Left forelimb (tissue), 1 donor: ENCODE measurements at regions not wholly inside any gene's neighbourhood (a gene's known extent, or its start where the extent isn't known, plus 50 kb on each side); places are given as distances from the start of the nearest gene placed in this dataset.
"Not testable (repeated sequence)": the region's sequence is repeated elsewhere in the genome, so short reads cannot be mapped to it uniquely, and the experiment has no call there.

Experiments
- DNase-seq: peaks from one replicate; pipeline ENCODE4 v3.0.0-alpha.2; 2018; ENCODE audit warnings: low spot score

GRCh38 chr5:163696579-163696887 lies 191.1 kb downstream of the MAT2B start:
- no peak for DNase-seq

DNA sequence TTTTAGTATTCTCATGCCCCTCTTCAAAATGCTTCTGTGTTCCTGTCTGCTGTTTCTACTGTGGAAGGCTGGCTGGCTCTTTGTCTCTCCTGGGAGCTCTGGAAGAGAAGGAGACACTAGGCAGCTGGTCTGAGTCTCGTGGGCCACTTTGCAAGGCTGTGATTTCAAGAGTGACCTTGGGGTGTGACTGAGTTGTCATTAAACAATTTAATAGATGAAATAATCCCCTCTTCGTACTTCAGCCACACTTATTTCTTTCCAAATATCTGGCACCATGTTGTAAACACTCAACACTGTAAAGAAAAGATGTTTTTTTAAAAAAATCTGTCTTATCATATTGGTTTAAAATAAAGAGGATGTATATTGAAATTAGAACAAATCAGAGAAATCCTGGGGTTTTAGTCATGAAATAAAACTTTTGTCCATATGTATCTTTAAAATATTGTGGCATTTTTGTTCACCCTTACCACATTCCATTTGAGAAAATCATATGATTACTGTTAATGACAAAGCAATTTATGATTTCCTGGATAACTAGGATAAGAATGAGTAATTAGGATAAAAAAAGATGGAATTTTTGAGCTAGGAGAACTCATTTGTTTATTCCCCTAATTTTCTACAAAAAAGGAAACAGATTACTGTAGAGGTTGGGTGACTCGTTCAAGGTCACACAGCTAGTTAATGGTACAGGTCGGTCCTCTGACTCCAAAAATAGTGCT lies 200.8 kb downstream of the MAT2B start:
- DNase-seq, result no peak

DNA sequence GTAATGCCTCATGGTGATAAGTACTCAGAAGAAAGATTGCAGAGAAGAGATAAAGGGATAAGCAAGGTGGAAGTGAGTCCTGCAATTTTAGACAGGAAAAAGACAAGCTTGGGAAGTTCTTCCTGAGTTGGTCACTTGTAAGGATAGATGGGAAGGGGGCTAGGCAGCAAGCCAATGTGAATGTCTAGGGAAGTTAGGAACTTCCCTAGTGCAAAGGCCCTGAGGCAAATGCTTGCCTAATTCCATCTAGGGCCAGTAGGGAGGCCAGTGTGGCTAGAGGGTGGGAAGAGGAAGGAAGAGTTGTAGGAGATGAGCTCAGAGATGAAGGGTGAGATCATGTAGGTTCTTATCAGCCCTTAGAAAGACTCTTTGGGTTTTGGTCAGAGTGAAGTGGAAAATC lies 206.6 kb downstream of the MAT2B start:
- DNase-seq, result no peak

GRCh38 chr5:163718272-163718671 lies 212.9 kb downstream of the MAT2B start:
- DNase-seq, result no peak

- no peak for DNase-seq
These were observed 218.9 kb downstream of the MAT2B start for GRCh38 chr5:163724305-163724704.

GRCh38 chr5:163727028-163727427 lies 221.6 kb downstream of the MAT2B start:
- DNase-seq, result no peak

DNA sequence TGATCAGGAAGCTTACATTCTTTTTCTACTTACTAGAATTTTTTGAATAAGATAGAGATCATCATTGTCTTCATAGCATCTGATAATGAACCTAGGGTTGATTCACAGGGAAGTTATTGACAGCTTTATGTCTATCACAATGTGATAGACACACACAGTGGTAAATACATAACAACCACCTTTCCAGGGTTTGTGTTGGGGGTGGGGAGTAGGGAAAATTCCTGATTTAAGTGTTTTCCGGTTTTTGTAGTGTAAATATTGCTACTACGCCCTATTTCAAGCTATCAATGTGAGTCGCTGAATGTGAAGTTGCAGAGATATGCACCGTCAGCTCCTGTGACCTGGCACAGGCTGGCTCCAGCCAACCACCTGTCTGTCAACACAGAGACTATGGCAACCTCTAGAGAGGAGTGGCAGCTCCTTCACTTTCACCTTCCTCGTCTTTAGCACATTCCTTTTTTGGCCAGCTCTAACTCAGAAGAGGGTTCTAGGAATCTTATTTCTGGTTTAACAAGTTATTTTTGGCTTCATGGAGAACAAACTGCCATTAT lies 224.9 kb downstream of the MAT2B start:
- DNase-seq, result no peak

DNA sequence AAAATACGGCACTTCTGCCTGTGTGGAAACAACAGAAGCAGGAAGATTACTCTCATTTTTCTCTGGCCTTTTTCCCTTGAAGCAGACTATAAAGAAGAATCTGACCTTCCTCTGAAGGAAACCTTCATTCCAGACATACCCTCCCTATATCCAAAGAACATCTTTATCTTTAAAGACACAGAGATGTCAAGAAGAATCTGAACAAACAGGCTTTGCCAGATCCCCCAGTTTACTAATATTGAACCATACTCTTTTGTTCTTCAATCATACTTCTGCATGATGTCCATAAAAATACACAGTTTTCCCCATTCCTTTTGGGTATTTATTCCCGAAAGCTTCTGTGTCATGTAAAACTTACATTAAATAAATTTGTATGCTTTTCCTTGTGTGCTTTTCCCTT lies 225.8 kb downstream of the MAT2B start:
- no peak for DNase-seq

GRCh38 chr5:163735069-163735468 lies 229.7 kb downstream of the MAT2B start:
- no peak for DNase-seq

DNA sequence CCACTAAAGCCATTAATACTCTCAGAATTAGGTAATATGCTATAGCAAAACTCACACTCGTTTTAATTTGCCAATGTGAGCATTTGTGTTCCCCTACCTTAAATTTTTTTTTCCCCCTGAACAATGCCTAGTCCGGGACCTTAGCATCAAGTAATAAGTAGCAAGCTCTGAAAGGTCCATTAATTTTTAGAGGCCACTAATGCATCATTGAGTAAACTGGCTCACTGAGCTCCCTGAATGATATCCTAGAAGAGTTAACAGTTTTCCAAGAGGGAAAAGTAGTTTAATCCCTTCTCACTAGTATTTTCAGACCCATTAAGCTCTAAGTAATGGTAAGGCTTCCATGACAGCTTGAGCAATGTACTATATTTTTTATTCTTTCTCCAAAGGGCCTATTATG lies 242.2 kb downstream of the MAT2B start:
- DNase-seq, result no peak

GRCh38 chr5:163748934-163749333 lies 243.5 kb downstream of the MAT2B start:
- no peak for DNase-seq

DNA sequence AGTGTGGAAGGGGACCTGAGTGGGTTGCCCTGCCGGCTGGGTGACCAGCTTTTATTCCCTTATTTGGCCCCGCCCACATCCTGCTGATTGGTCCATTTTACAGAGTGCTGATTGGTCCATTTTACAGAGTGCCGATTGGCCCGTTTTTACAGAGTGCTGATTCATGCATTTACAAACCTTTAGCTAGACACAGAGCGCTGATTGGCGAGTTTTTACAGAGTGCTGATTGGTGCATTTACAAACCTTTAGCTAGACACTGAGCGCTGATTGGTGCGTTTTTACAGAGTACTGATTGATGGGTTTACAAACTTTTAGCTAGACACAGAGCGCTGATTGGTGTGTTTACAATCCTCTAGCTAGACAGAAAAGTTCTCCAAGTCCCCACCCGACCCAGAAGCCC lies 245.0 kb downstream of the MAT2B start:
- DNase-seq, result not testable (repeated sequence)

DNA sequence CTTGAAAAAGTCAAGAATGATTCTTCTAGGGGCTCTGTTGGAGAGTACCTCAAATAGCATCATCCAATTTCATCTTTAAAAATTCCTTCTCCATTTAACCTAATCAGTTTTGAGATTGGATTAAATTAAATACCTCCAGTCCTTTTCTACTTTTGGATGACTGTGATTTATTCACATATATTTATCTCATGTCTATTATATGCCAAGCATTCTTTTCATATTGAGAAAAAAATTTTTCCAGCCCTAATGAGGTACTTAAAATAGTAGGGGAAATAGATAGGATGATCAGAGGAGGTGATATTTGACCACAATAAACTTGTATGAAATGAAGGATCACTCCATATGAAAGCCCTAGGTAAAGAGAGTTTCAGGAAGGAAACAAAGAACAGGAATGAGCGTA lies 250.1 kb downstream of the MAT2B start:
- DNase-seq, result no peak

- DNase-seq, result no peak
These were observed 250.8 kb downstream of the MAT2B start for GRCh38 chr5:163756170-163756569.

- no peak for DNase-seq
These were observed 251.9 kb downstream of the MAT2B start for GRCh38 chr5:163757344-163757743.

- no peak for DNase-seq
These were observed 252.9 kb downstream of the MAT2B start for GRCh38 chr5:163758283-163758711.

DNA sequence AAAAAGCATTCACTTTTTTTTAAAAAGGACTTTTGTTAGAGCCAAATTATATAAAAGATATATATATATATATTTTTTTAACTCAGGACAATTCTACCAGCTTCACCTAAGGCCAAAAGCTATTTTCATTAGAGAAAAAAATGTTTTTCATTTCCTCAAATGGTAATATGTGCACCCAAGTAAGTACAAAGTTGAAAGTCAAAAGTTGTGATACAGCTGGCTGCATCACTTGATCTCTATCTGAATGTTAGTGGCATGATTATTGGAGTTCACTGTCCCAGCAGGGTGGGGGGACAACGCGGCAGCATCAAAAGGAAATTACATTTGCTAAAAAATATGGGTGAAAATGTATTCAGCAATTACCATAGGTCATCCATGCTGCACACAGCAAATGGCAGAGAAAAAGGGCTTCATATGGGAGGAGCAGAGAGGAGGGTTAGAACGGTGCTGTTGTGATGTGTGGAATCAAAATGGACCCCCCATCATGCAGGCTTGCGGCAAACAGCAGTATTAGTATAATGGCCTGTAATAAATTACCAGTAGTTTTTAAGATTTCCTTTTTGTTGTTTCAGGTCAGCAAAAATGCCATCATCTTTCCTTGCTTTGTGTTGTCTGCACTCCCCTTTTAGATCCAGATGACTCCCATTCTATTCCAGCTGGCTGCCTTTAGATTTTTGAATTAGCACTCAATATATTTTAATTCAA lies 253.7 kb downstream of the MAT2B start:
- no peak for DNase-seq

DNA sequence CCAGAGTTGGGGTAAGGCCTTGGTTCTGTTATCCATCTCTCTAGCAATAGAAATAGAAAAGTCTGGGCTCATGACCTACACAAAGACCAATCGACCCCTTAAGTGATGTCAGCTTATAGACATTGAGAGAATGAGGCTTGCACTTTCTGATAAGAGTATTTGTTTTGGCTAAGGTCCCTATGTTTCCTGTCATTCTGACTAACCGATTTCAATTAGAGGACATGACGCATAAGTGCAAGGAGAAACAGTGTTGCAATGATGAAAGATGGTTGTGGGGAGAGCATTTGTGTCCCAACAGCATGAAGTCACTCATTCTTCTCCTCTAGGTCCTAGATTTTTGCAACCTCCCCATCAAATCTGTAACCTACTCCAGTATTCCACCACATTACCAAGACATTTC lies 255.1 kb downstream of the MAT2B start:
- DNase-seq, result no peak

- DNase-seq, result no peak
These were observed 261.7 kb downstream of the MAT2B start for GRCh38 chr5:163766936-163767670.

DNA sequence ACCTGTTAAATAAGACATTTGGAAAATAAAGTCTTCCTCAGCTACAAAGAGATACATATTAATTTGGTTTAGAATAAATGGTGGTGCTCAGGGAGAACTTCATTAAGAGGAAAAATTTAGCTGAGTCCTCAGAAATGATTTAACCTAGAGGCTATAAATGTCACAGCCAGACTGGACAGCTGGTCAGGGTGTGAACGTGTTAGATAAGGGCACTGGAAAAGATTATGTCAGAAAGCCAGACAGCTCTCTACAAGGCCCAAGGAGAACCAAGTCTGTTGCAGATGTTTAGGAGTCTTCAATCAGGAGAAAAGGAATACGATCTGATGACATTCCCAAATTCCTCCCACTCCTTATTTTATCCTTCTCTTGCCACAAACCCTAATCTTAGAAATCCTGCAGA lies 265.2 kb downstream of the MAT2B start:
- no peak for DNase-seq

GRCh38 chr5:163772241-163772640 lies 266.8 kb downstream of the MAT2B start:
- no peak for DNase-seq

DNA sequence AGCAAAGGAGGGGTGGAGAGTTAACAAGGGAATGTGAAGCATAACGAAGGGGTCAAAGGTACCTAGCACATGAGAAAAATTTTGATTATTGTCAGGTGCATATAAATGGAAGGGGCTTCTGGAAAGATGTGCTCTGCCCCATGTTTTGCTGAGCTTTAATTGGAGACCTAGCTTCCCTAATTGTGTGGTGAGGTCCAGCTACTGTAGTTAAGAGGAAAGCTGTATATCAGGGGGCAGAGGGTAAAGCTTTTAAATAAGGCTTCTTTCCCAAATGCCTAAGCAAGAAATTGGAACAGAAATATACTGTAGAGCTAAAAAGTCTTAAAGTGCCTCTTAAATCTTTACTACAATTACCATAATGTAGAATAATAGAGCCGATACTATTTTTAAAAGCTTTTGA lies 267.2 kb downstream of the MAT2B start:
- DNase-seq, result no peak

DNA sequence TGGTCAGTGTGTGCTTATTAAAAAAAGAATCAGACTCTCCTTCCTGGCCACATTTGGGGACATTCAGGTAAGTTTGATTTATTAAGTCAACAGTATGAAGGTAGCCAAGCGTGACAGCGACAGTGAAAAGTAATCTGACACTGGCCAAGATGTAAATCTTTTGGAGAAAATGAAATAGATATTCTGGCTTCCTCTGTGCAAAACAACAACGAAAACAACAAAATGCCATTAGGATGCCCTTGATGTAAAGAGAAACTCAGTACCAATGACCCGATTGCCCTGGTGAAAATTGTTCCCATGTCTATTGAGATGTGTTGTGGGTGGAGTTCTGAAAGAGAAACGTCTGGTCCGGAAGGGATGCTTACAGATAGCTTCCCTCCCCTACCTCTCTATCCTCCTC lies 267.8 kb downstream of the MAT2B start:
- DNase-seq, result no peak
